HG02970 (cell line): ENCODE measurements at regions not wholly inside any gene's neighbourhood (a gene's known extent, or its start where the extent isn't known, plus 50 kb on each side); places are given as distances from the start of the nearest gene placed in this dataset.
"Not testable (repeated sequence)": the region's sequence is repeated elsewhere in the genome, so short reads cannot be mapped to it uniquely, and the experiment has no call there.

Experiments used
- ATAC-seq: cut with Tn5 transposase; IDR thresholded peaks from one replicate; pipeline ENCODE4 v1.9.1; 2021; ENCODE audit warnings: mild to moderate bottlenecking, moderate library complexity, moderate number of reproducible peaks; ENCODE audit not compliant: unreplicated experiment, low FRiP score

GRCh38 chr5:143594902-143595818 is 191.7 kb upstream of the NR3C1 start:
- no peak for ATAC-seq

GRCh38 chr5:143593723-143594122 is 190.2 kb upstream of the NR3C1 start:
- no peak for ATAC-seq

GRCh38 chr5:143592648-143593047 is 189.2 kb upstream of the NR3C1 start:
- no peak for ATAC-seq

- ATAC-seq = no peak
Observed at GRCh38 chr5:143588933-143589662, 185.6 kb upstream of the NR3C1 start.

GRCh38 chr5:143588121-143588520 is 184.6 kb upstream of the NR3C1 start:
- ATAC-seq = not testable (repeated sequence)

- ATAC-seq = no peak
Observed at GRCh38 chr5:143586781-143587362, 183.4 kb upstream of the NR3C1 start.

- ATAC-seq = no peak
Observed at GRCh38 chr5:143585970-143586369, 182.5 kb upstream of the NR3C1 start.

GRCh38 chr5:143583409-143583808 is 179.9 kb upstream of the NR3C1 start:
- no peak for ATAC-seq

GRCh38 chr5:143582869-143583268 is 179.4 kb upstream of the NR3C1 start:
- ATAC-seq = no peak

- ATAC-seq = no peak
Observed at GRCh38 chr5:143582176-143582575, 178.7 kb upstream of the NR3C1 start.

- no peak for ATAC-seq
Observed at GRCh38 chr5:143581649-143582048, 178.2 kb upstream of the NR3C1 start.

GRCh38 chr5:143581147-143581546 is 177.7 kb upstream of the NR3C1 start:
- ATAC-seq = no peak

GRCh38 chr5:143576711-143577484 is 173.4 kb upstream of the NR3C1 start:
- ATAC-seq = no peak

GRCh38 chr5:143575286-143575685 is 171.8 kb upstream of the NR3C1 start:
- no peak for ATAC-seq

GRCh38 chr5:143574236-143574635 is 170.8 kb upstream of the NR3C1 start:
- no peak for ATAC-seq

GRCh38 chr5:143573568-143574170 is 170.2 kb upstream of the NR3C1 start:
- no peak for ATAC-seq

GRCh38 chr5:143572671-143573070 is 169.2 kb upstream of the NR3C1 start:
- ATAC-seq = no peak

- ATAC-seq = no peak
Observed at GRCh38 chr5:143571642-143572624, 168.4 kb upstream of the NR3C1 start.

- no peak for ATAC-seq
Observed at GRCh38 chr5:143570989-143571388, 167.5 kb upstream of the NR3C1 start.
